NCI-H1930 (cell line): ENCODE measurements at regions not wholly inside any gene's neighbourhood (a gene's known extent, or its start where the extent isn't known, plus 50 kb on each side); places are given as distances from the start of the nearest gene placed in this dataset.
A peak's percentile ranks its signal among the peaks of the same experiment; 100 is the strongest.
"Not testable (repeated sequence)": the region's sequence is repeated elsewhere in the genome, so short reads cannot be mapped to it uniquely, and the experiment has no call there.

ENCODE experiments used
- DNase-seq, 2 experiments: peaks; one replicate each; lab custom pipeline; 2025; lab: John Stamatoyannopoulos, UW

DNA sequence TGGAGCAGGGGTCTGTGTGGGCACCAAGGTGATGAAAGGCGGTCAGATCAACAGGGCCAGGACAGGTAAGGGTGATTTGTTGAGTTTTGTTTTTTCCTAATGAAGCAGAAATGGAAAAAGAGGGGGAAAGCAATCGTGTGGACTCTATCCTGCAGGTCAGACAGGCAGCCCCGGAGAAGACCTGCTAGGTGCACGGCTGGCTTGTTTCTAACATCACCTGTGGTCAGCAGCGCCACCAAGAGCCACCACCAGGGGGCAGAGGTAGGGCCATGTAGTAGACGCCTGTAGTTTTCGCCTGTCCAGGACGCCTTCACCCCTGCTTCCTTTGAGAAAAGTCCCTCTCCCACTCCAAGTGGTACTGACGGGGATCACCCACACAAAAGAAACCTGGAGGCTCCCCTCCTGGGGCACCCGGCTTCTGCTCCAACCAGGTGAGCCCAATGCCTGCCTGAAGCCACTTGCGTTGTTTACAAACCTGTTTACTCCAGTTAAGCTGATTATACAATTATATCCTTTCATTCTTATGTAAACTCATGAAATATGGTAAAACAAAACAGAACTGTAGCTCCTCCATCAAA is 54.2 kb upstream of the SEC14L1 start:
- DNase-seq, result peak; percentile 58 to 86

DNA sequence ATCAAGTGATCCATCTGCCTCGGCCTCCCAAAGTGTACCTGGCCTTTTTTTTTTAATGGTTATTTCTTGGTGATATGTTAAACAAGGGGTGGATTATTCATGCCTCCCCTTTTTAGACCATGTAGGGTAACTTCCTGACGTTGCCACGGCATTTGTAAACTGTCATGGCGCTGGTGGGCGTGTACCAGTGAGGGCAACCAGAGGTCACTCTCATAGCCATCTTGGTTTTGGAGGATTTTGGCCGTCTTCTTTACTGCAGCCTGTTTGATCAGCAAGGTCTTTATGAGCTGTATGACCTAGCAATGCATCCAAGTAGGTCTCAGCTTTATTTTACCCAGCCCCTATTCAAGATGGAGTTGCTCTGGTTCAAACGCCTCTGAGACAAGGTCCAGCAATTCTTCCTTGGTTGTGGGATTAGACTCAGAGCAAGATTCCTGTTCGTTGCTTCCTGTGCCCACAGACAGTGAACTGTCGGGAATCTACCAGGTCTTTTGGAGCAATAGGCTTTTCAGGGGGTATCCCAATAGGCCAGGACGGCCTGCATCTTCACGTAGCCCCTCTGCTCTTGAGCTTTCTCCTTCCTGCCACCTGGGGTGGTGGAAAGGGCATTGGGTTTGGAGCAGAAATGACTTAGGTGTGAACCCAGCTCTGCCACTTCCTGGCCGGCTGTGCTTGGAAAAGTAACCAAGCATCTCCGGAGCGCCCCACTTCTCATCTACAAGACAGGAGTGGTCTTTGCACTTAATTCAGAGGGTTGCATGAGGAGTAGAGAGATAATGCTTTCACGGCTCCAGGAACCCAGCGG is 52.9 kb upstream of the SEC14L1 start:
- no peak for DNase-seq

DNA sequence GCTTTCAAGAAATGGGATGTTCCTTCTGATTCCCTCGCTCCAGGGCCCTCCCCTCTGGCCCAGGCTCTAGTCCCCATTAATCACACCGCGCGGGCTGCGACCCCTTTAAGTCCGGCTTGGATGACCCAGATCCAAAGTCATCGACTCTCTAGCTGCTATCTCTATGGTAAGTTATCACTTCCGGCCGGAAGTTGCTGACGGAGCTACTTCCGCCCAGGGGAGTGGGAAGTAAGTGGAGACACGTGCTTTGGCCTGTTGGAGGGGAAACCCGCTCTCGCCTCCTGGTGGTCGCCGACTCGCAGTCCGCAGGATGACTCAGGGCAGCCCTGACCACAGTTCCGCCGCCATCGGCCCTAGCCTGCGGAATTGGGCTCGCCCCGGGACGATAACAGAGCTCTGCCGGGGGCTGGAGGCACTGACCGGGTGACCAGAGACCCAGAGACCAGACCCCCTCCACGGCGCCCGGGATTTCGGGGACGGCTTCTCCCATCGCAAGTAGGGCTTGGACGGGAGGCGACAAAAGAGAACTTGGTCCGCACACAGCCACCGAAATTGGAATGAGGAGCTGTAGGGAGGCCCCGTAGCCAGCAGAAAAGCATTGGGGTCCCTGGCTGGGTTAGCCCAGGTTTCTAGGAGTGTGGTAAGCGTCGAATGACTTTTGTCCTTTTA is 52.2 kb upstream of the SEC14L1 start:
- DNase-seq, result peak; percentile 95 to 96

DNA sequence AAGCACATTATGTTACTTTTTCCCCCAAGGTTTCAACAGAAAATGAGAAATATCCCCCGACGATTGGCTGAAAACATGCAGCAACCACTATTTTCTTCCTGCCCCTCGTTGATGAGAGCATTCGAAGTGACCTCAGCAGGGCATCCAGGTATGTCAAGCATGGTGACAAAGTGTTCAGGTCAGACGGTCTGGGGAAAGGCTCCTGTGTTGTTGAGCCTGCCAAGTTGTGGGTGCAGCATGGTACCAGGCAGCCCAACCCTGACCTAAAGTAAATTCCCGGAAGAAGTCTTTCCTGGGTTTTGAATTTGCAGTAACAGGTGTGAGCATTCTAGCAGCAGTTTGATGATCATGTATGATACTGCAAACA is 51.7 kb upstream of the SEC14L1 start:
- DNase-seq, result no peak

DNA sequence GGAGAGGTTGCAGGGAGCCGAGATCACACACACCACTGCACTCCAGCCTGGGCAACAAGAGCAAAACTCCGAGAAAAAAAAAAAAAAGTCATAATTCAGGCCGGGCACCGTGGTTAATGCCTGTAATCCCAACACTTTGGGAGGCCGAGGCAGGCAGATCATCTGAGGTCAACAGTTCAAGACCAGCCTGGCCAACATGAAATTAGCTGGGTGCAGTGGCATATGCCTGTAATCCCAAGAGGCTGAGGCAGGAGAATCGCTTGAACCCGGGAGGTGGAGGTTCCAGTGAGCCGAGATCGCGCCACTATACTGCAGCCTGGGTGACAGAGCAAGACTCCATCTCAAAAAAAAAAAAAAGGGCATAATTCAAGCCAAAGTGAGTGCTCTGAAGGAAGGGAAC is 50.8 kb upstream of the SEC14L1 start:
- DNase-seq, result not testable (repeated sequence)

DNA sequence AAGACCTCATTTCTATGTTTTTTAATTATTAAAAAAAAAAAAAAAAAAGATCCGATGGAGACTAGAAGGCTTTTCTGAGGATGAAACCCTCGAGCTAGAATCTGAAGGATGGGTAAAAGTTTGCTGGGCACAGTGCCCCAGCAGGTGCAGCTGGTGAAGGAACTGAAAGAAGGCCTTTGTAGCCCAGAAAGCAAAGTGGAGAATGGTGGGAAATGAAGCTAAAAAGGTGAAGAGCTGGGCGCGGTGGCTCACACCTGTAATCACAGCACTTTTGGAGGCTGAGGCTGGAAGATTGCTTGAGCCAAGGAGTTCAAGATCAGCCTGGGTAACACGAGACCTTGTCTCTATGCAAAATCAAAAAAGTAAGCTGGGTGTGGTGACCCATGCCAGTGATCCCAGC is 50.3 kb upstream of the SEC14L1 start:
- DNase-seq, result no peak
